HG02938 (cell line): ENCODE measurements at regions not wholly inside any gene's neighbourhood (a gene's known extent, or its start where the extent isn't known, plus 50 kb on each side); places are given as distances from the start of the nearest gene placed in this dataset.
"Not testable (repeated sequence)": the region's sequence is repeated elsewhere in the genome, so short reads cannot be mapped to it uniquely, and the experiment has no call there.

Experiments used
- ATAC-seq: cut with Tn5 transposase; IDR thresholded peaks from one replicate; pipeline ENCODE4 v1.9.1; 2021; ENCODE audit warnings: mild to moderate bottlenecking, moderate library complexity; ENCODE audit not compliant: unreplicated experiment

DNA sequence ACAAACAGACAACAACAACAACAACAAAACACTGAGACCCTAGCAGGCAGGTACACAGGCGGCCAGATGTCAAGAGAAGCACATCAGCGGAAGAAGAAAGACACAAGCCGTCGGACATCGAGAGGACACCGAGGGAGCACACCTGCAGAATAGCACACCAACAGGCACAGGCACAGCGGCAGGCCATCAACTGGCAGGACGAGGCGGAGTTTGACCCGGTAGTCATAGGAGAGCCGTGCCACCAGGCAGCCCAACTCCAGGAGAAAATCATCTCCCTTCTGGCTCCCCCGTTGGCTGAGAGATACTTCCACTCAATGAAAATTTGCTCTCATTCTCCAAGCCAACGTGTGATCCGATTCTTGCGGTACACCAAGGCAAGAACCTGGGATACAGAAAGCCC is 352.1 kb upstream of the IZUMO3 start:
- no peak for ATAC-seq

GRCh38 chr9:24881361-24881760 is 335.7 kb upstream of the IZUMO3 start:
- ATAC-seq, result no peak

DNA sequence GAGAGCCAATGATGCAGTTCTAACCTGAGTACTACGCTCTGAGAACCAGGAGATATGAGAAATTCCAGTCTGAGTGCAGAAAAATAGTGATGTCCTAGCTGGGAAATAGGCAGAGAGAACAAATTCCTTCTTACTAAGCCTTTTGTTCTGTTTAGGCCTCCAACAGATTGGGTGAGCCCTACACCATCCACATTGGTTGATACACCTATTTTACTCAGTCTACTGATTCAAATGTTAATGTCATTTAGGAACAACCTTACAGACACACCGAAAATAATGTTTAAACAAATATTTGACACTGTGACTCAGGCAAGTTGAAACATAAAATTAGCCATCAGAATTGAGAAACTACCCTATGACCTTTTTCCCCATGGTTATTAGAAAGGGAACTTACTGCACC is 333.9 kb upstream of the IZUMO3 start:
- no peak for ATAC-seq

GRCh38 chr9:24856601-24857000 is 310.9 kb upstream of the IZUMO3 start:
- not testable (repeated sequence) for ATAC-seq

DNA sequence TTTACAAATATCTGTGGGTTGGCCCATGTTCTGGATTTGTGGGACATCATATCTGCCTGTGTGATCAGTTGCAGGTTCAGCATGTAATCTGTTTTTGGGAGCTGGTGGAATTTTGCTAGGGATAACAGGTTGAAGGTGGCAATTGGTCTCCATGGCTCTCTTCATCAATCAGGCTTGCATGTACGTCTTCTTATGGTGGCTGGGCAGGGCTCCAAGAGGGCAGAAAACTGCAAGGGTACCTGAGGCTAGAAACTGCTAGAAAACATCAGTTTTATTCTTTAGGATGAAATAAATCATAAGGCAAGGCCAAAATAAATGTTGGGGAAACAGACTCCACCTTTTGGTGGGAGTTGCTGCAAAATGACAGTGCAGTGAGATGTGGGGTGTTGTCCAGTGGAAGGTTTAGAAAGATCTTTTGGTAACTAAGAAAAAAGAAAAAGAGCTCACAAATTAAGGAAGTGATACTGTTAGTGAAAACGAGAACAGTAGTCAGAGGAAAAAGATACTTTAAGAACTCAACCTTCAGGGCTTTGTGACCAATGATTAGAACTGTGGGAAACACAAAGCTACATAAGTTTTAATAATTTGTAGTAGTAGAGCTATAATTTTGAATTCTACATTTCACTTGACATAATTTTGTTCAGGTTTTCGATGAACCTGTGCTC is 300.7 kb upstream of the IZUMO3 start:
- ATAC-seq, result no peak

DNA sequence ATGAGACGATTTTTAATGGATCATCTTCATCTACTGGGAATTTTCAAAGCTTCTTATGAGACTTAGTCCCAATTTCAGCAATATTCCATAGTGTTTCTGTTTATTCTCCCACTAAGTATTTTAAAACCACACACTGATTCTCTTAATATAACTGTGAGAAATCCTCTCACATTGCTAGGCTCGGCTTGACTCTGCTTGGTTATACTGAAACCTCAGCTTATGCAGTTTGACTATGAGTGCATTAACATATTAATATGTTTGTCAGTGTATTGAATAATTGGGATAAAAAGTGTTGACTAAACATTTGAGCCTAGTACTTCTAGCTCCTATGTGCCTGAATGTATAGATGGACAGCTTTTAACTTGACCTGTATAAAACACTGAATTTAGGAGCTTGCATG is 298.5 kb upstream of the IZUMO3 start:
- ATAC-seq, result no peak

DNA sequence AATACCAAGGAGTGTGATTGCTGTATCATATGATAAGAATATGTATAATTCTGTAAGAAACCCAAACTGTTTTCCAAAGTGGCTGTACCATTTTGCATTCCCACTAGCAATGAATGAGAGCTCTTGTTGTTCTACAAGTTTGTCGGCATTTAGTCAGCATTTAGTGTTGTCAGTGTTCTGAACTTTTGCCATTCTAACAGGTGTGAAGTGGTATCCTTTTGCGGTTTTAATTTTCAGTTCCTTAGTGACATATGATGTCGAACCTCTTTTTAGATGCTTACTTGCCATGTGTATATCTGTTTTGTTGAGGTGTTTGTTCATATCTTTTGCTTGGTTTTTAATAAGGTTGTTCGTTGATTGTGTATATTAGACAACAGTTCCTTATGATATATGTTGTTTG is 296.3 kb upstream of the IZUMO3 start:
- no peak for ATAC-seq

- no peak for ATAC-seq
These were observed 286.6 kb upstream of the IZUMO3 start for GRCh38 chr9:24832307-24832706.

DNA sequence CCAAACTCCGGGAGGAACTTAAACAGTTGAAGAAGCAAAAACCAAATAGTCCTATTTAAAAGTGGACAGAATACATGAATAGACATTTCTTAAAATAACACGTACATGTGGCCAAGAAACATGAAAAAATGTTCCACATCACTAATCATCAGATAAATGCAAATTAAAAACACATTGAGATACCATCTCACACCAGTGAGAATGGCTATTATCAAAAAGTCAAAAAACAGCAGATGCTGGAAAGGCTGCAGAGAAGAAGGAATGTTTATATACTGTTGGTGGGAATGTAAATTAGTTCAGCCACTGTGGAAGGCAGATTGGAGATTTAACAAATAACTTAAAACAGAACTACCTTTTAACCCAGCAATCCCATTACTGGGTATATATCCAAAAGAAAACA is 283.0 kb upstream of the IZUMO3 start:
- ATAC-seq, result no peak

DNA sequence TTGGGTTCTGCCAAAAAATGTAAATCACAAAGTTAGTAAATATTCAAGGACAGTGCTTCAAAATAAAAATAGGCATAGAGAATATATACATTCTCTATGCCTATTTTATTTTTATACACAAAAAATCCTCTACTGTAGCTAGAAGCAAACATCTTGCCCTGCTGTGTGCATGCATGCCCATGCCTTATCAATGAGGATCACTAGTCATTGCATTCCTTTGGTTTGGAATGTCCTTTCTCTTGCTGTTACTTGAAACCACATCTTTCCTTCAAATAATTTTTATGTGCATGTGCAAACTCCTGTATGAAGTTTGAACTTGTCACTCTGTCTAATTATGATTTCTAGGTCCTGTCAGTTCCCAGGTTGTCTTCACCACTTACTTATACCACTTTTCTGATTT is 278.9 kb upstream of the IZUMO3 start:
- no peak for ATAC-seq

DNA sequence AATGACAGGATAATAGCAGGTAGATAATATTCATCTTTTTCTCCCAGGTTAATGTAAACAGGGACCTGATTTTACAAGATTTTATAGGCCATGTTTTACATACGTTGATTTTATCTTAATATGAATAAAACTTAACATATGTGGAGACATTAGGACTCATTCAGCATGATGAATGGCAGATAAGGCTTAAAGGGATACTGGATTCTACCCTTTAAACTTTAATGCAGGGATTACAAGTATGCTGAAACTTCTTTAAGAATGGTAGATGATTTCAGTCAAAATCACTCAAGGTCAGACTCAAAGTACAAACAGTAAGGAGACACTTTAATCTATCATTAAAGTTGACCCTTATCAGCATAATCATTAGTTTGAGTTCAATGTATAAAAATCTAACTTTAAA is 274.5 kb upstream of the IZUMO3 start:
- no peak for ATAC-seq

- no peak for ATAC-seq
These were observed 272.1 kb upstream of the IZUMO3 start for GRCh38 chr9:24817756-24818155.

DNA sequence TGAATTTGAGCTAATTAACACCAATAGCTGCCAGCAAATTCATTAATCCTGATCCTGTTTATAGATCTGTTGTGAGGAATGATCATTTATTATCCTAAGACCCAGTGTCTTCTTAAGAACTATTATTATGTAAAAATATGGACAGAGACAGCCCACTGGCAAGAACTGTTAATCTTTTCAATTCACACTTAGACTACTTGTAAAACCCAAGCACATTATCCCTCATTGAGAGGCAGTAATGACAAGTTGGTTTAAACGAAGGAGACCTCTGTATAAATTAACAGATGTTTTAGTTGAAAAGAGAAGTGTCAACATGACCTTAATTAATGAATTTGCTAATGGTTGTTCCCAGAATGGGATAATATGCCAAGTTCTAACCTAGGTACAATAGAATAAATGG is 270.3 kb upstream of the IZUMO3 start:
- ATAC-seq, result no peak

DNA sequence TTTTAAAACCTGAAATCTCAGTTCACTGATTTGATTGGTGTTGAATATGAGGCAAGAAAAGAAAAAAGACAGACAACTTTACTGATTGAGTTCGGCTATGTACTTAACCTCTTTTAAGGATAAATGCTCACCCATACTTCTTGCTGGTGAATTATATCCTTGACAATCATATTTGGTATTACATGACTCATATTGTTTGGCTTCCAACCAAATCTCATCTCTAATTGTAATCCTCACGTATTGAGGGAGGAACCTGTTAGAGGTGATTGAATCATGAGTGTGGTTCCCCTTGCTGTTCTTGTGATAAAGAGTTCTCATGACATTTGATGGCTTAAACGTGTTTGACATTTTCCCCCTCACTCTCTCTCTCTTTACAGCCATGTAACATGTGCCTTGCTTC is 255.6 kb upstream of the IZUMO3 start:
- no peak for ATAC-seq

GRCh38 chr9:24793787-24794186 is 248.1 kb upstream of the IZUMO3 start:
- ATAC-seq, result no peak

DNA sequence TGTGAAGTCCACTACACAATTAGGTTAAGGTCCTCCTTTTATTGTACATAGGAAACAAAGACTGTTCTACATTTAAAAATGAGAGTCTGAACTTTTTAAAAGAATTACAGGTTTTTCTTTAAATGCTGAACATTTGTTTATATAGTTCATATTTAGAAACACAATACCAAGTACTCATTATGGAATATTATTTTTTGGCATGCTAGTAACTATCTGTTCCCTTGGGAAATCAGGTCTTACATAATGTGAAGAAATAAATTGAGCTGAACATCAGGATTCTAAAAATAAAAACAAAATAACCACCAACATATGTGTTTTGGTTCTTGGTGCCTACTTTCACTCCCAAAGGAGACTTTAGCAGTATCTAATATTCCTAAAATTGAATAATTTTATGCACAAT is 230.5 kb upstream of the IZUMO3 start:
- no peak for ATAC-seq

GRCh38 chr9:24774199-24774598 is 228.5 kb upstream of the IZUMO3 start:
- not testable (repeated sequence) for ATAC-seq

GRCh38 chr9:24766081-24766480 is 220.4 kb upstream of the IZUMO3 start:
- ATAC-seq, result no peak

DNA sequence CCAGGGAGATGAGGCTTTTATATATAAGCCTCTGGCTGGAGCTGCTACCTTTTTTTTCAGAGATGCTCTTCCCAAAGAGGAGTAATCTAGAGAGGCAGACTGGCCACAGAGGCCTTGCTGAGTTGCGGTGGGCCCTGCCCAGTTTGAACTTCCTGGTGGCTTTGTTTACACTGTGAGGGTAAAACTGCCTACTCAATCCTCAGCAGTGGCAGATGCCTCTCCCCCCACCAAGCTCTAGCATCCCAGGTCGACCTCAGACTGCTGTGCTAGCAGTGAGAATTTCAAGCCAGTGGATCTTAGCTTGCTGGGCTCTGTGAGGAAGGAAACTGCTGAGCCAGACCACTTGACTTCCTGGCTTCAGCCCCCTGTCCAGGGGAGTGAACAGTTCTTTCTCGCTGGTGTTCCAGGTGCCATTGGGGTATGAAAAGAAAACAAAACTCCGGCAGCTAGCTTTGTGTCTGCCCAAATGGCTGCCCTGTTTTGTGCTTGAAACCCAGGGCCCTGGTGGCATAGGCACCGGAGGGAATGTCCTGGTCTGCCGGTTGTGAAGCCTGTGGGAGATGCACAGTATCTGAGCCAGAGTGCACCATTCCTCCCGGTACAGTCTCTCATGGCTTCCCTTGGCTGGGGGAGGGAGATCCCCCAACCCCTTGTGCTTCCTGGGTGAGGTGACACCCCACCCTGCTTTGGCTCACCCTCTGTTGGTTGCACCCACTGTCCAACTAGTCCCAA is 219.5 kb upstream of the IZUMO3 start:
- no peak for ATAC-seq

GRCh38 chr9:24738421-24738961 is 192.8 kb upstream of the IZUMO3 start:
- ATAC-seq, result no peak

GRCh38 chr9:24731754-24732153 is 186.1 kb upstream of the IZUMO3 start:
- no peak for ATAC-seq

- ATAC-seq, result no peak
These were observed 175.9 kb upstream of the IZUMO3 start for GRCh38 chr9:24721621-24722020.
